CD14-positive monocyte (primary cell): ENCODE measurements at regions not wholly inside any gene's neighbourhood (a gene's known extent, or its start where the extent isn't known, plus 50 kb on each side); places are given as distances from the start of the nearest gene placed in this dataset.

Experiments
- DNase-seq, 3 donors: peaks; one replicate each; pipeline ENCODE4 v3.0.0-alpha.2; 2011 to 2022
- H2AFZ ChIP-seq: 2 replicates; pipeline ENCODE4 v1.6.0; 2012; ENCODE audit warnings: mild to moderate bottlenecking, low read depth, low read length, inconsistent platforms; ENCODE audit not compliant: insufficient read depth, poor library complexity, severe bottlenecking
- H3K27ac ChIP-seq, 2 donors: 1 replicate in 1 of 2; 2 replicates in 1 of 2; pipeline ENCODE4 v1.5.1; 2012 to 2013; ENCODE audit warnings: low read length in 2 of 2, control low read depth in 1 of 2, inconsistent platforms in 1 of 2, low read depth in 1 of 2, mild to moderate bottlenecking in 1 of 2
- H3K27me3 ChIP-seq, 2 donors: one replicate each; pipeline versions ENCODE4 v1.6.0 to v1.6.1; 2011 to 2013; ENCODE audit warnings: low read length in 2 of 2; ENCODE audit not compliant: control insufficient read depth in 2 of 2, insufficient read depth in 2 of 2
- H3K36me3 ChIP-seq, 2 donors: replicated peaks in 1 of 2; 1 replicate in 1 of 2; 2 replicates in 1 of 2; pipeline versions ENCODE4 v1.5.1 to v1.6.1; 2012 to 2013; ENCODE audit warnings: low read length in 2 of 2, control low read depth in 1 of 2, inconsistent platforms in 1 of 2, mild to moderate bottlenecking in 1 of 2; ENCODE audit not compliant: insufficient read depth in 2 of 2, control insufficient read depth in 1 of 2
- H3K4me1 ChIP-seq, 2 donors: 1 replicate in 1 of 2; 2 replicates in 1 of 2; pipeline versions ENCODE4 v1.5.1 to v1.6.1; 2012 to 2013; ENCODE audit warnings: low read length in 2 of 2, control low read depth in 1 of 2, inconsistent platforms in 1 of 2, mild to moderate bottlenecking in 1 of 2, moderate library complexity in 1 of 2; ENCODE audit not compliant: insufficient read depth in 2 of 2, control insufficient read depth in 1 of 2
- H3K4me2 ChIP-seq: replicated peaks from 2 replicates; pipeline ENCODE3; 2012; ENCODE audit warnings: low read length, moderate library complexity, mild to moderate bottlenecking; ENCODE audit not compliant: poor library complexity, severe bottlenecking; ENCODE audit errors: extremely low read depth
- H3K4me3 ChIP-seq, 3 experiments: fragments of 200-600 bp in 1 of 3; sonication (generic) in 1 of 3; replicated peaks in 1 of 3; 1 replicate in 2 of 3; 2 replicates in 1 of 3; pipeline ENCODE4 v1.5.1; 2011 to 2013; ENCODE audit warnings: low read length in 3 of 3, mild to moderate bottlenecking in 3 of 3, control low read depth in 2 of 3, low read depth in 2 of 3, inconsistent platforms in 1 of 3, moderate library complexity in 1 of 3
- H3K79me2 ChIP-seq: 2 replicates; pipeline ENCODE4 v1.6.0; 2012; ENCODE audit warnings: mild to moderate bottlenecking, control low read depth, inconsistent platforms, low read length, moderate library complexity; ENCODE audit not compliant: insufficient read depth
- H3K9ac ChIP-seq: 2 replicates; pipeline ENCODE4 v1.6.0; 2017; ENCODE audit warnings: low read length, mild to moderate bottlenecking; ENCODE audit not compliant: insufficient read depth, poor library complexity, severe bottlenecking
- H3K9me3 ChIP-seq, 2 donors: replicated peaks in 1 of 2; 1 replicate in 1 of 2; 2 replicates in 1 of 2; pipeline versions ENCODE4 v1.5.1 to v1.6.1; 2012 to 2013; ENCODE audit warnings: low read length in 2 of 2, control low read depth in 1 of 2; ENCODE audit not compliant: control insufficient read depth in 1 of 2, insufficient read depth in 1 of 2
- H4K20me1 ChIP-seq: 2 replicates; pipeline ENCODE4 v1.6.0; 2012; ENCODE audit warnings: mild to moderate bottlenecking, low read length, control low read depth, moderate library complexity; ENCODE audit not compliant: insufficient read depth
- H3K27ac Mint-ChIP-seq, 7 donors: one replicate each; pipeline ENCODE4 v1.8.0; 2020; ENCODE audit warnings: mild to moderate bottlenecking in 7 of 7, mixed read lengths in 7 of 7, moderate library complexity in 6 of 7, inconsistent platforms in 2 of 7
- H3K27me3 Mint-ChIP-seq, 3 donors: one replicate each; pipeline ENCODE4 v1.8.0; 2021 to 2022; ENCODE audit warnings: low read depth in 3 of 3, mild to moderate bottlenecking in 3 of 3, mixed read lengths in 3 of 3, moderate library complexity in 3 of 3, inconsistent platforms in 1 of 3
- H3K36me3 Mint-ChIP-seq, 2 donors: one replicate each; pipeline ENCODE4 v1.8.0; 2020; ENCODE audit warnings: mixed read lengths in 2 of 2, inconsistent platforms in 1 of 2, mild to moderate bottlenecking in 1 of 2
- H3K4me1 Mint-ChIP-seq: one replicate; pipeline ENCODE4 v1.8.0; 2020; ENCODE audit warnings: mild to moderate bottlenecking, mixed read lengths
- H3K4me3 Mint-ChIP-seq, 2 donors: one replicate each; pipeline ENCODE4 v1.8.0; 2020; ENCODE audit warnings: mild to moderate bottlenecking in 2 of 2, mixed read lengths in 2 of 2, moderate library complexity in 1 of 2
- H3K9me3 Mint-ChIP-seq, 7 donors: one replicate each; pipeline ENCODE4 v1.8.0; 2020 to 2022; ENCODE audit warnings: mixed read lengths in 7 of 7, mild to moderate bottlenecking in 6 of 7, moderate library complexity in 6 of 7, inconsistent platforms in 2 of 7
- CTCF ChIP-seq: fragments of 200-600 bp; IDR thresholded peaks from one replicate; pipeline ENCODE4 v1.8.0; 2022; ENCODE audit warnings: antibody characterized with exemption, mild to moderate bottlenecking
- WGBS: methylation state at CpG from one replicate; pipeline ENCODE4 v1.1.5; 2013; ENCODE audit warnings: missing lambda C conversion rate; ENCODE audit not compliant: insufficient coverage; 5-methylcytosine and 5-hydroxymethylcytosine counted together
- intact Hi-C, 2 donors: fragments of 100-400 bp; cut with micrococcal nuclease; formaldehyde crosslinking; loops; one replicate each; pipeline versions ENCODE4 v1.15.0 to v1.15.1; 2023

GRCh38 chr11:44380820-44381219 lies 70.9 kb upstream of the ALX4 start:
- Histone ChIP-seq H3K9me3 (no peaks in the 10 kb centered on the region), H3K79me2 (no peaks in the 10 kb centered on the region), H2AFZ (no peak overlapping the region), H3K9ac (no peak overlapping the region), H4K20me1 (no peaks in the 10 kb centered on the region), H3K36me3 (no peaks in the 10 kb centered on the region), H3K27me3 (peaks cover 0 to 2% of the 10 kb centered on the region in 2 donors), H3K4me1 (no peaks in the 10 kb centered on the region), H3K4me2 (no peak overlapping the region), H3K4me3 (no peak overlapping the region), H3K27ac (no peak overlapping the region)
- DNase-seq = no peak
- Mint-ChIP-seq H3K27me3 (peaks cover 1 to 10% (median 10%) of the 10 kb centered on the region in 3 donors), H3K4me1 (no peaks in the 10 kb centered on the region), H3K4me3 (no peak overlapping the region), H3K9me3 (peaks cover 0 to 3% (median 0%) of the 10 kb centered on the region in 7 donors), H3K36me3 (no peaks in the 10 kb centered on the region), H3K27ac (no peak overlapping the region)
- WGBS = 95% methylated on average over 4 of the region's 7 CpGs
- intact Hi-C loops = no loop called here
- no peak for TF ChIP-seq CTCF

- Histone ChIP-seq H3K4me2 (no peak overlapping the region), H3K27me3 (peaks cover 0 to 2% of the 10 kb centered on the region in 2 donors), H3K9me3 (no peaks in the 10 kb centered on the region), H3K9ac (no peak overlapping the region), H3K4me3 (no peak overlapping the region), H3K27ac (no peak overlapping the region), H4K20me1 (no peaks in the 10 kb centered on the region), H2AFZ (no peak overlapping the region), H3K4me1 (no peaks in the 10 kb centered on the region), H3K79me2 (no peaks in the 10 kb centered on the region), H3K36me3 (no peaks in the 10 kb centered on the region)
- Mint-ChIP-seq H3K27me3 (peaks cover 1 to 11% (median 10%) of the 10 kb centered on the region in 3 donors), H3K9me3 (peaks cover 0 to 3% (median 0%) of the 10 kb centered on the region in 7 donors), H3K36me3 (no peaks in the 10 kb centered on the region), H3K27ac (no peak overlapping the region), H3K4me1 (no peaks in the 10 kb centered on the region), H3K4me3 (no peak overlapping the region)
- no peak for DNase-seq
- TF ChIP-seq CTCF = no peak
- intact Hi-C loops = no loop called here
- 100% methylated on average over 4 of the region's 6 CpGs for WGBS
These were observed 71.3 kb upstream of the ALX4 start for GRCh38 chr11:44381261-44381660.
